Glomerular endothelial cell (primary cell): ENCODE measurements at regions not wholly inside any gene's neighbourhood (a gene's known extent, or its start where the extent isn't known, plus 50 kb on each side); places are given as distances from the start of the nearest gene placed in this dataset.

Experiments
- DNase-seq: peaks from one replicate; pipeline ENCODE4 v3.0.0-alpha.2; 2011; ENCODE audit warnings: low read depth, low spot score; ENCODE audit errors: extremely low read depth

GRCh38 chr22:49573109-49573765 is 254.4 kb downstream of the BRD1 start:
- no peak for DNase-seq

GRCh38 chr22:49571326-49571725 is 256.3 kb downstream of the BRD1 start:
- DNase-seq, result no peak

GRCh38 chr22:49570032-49570848 is 257.4 kb downstream of the BRD1 start:
- DNase-seq, result no peak

- DNase-seq, result no peak
These were observed 258.2 kb downstream of the BRD1 start for GRCh38 chr22:49569286-49570031.

GRCh38 chr22:49568751-49569285 is 258.9 kb downstream of the BRD1 start:
- DNase-seq, result no peak

DNA sequence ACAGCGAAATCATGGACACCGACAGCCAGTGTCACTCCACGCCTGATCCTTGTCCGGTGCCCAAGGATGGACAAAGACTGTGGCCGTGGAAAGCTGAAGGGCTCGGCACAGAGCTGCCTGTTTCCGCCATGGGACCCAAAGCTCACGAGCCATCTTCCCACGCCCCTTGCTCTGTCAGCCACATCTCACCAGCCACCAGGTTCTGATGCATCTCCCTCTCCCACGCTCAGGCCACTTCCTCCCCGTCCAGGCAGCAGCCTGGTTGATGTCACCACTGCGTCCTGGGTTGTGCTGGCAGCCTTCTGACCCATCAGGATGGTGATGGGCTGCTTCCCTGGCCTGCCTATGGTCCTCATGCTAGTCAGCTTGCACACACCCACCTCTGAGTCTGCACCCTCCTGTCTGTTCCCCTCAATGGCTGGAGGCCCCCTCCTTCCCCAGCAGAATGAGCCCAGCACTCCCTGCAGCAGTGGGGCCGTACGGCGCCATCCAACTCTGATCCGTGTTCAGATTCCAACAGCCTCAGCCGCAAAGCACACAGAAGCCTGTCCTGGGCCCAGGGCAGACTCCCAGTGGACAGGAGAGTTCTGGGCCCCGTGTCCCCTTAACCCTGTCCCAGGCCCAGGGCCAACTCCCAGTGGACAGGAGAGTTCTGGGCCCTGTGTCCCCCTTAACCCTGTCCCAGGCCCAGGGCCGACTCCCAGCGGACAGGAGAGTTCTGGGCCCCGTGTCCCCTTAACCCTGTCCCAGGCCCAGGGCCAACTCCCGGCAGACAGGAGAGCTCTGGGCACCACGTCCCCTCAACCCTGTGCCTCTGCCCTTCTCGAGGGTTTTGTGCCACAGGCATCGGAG is 259.5 kb downstream of the BRD1 start:
- no peak for DNase-seq

DNA sequence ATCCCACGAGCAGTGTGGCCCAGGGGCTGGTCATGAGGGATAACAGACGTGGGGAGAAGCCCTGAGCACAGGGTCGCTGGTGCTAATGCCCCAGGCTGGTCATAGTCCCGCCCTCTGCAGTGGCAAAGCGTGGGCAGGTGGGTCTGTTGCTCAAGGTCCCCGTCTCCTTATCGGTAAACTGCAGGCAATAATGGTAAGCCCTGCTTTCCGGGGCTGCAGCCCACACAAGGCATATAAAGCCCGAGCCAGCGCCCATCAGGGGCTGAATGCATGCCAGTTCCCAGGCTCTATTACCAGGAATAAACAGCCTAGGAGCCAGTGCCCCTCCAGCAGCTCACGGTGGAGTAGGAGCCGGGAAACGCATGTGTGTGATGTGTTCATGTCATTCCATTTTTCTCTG is 261.0 kb downstream of the BRD1 start:
- DNase-seq, result no peak

- no peak for DNase-seq
These were observed 261.5 kb downstream of the BRD1 start for GRCh38 chr22:49566141-49566541.

GRCh38 chr22:49565516-49565855 is 262.2 kb downstream of the BRD1 start:
- DNase-seq, result no peak

- no peak for DNase-seq
These were observed 262.8 kb downstream of the BRD1 start for GRCh38 chr22:49564666-49565515.

DNA sequence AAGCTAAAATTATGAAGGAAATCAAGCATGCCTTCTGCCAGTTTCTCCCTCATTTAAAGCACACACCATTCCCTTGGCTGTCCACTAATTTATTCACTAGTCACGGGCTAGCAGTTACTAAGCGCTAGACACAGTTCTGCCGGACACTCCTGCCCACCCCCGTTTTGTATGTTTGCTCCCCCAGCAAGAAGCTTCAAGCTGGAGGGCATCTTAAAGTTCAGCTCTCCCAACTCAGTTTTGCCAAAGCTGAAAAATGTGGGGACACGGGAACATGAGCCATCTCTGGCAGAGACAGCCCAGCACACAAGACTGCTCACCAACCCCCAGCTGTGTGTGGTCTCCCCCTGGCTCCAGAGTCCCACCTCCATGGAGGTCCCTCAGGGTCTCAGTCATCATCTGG is 263.6 kb downstream of the BRD1 start:
- no peak for DNase-seq

DNA sequence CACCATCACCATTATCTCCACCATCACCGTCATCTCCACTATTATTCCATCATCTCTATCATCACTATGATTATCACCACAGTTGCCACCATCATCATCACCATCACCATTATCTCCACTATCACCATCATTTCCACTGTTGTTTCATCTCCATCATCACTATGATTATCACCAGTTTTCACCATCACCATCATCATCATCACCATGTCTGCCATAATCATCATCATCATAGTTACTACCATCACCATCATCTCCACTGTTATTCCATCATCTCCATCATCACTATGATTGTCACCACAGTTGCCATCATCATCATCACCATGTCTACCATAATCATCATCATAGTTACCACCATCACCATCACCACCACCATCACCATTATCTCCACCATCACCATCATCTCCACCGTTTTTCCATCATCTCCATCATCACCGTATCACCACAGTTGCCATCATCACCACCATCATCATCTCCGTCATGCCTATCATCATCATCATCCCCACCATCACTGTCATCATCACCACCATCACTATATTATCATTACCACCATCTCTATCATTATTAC is 264.9 kb downstream of the BRD1 start:
- DNase-seq, result no peak

- DNase-seq, result no peak
These were observed 265.7 kb downstream of the BRD1 start for GRCh38 chr22:49561976-49562375.

- no peak for DNase-seq
These were observed 266.3 kb downstream of the BRD1 start for GRCh38 chr22:49561338-49561737.

- DNase-seq, result no peak
These were observed 272.1 kb downstream of the BRD1 start for GRCh38 chr22:49555526-49555925.

- no peak for DNase-seq
These were observed 272.9 kb downstream of the BRD1 start for GRCh38 chr22:49554741-49555140.

GRCh38 chr22:49554296-49554625 is 273.4 kb downstream of the BRD1 start:
- DNase-seq, result no peak

GRCh38 chr22:49553518-49554295 is 274.0 kb downstream of the BRD1 start:
- no peak for DNase-seq

DNA sequence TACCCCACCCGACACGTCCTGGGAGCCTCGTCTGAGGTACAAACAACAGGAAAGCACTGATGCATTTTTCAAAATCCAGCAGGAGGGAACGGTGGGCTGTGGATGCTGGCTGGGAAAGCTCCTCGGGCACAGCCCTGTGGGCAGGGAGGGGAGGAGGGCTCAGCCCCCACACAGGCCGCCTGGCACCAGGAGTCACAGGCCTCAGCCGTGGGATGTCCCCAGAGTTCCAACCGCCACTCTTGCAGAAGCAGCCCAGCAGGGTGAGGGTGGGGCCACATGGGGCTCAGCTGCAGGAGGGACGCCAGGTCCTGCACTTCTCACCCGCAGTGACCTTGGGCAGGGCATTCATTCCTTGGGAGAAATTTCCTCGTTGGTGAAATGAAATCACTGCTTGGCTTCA is 274.6 kb downstream of the BRD1 start:
- no peak for DNase-seq
